ENCODE measurements at regions not wholly inside any gene's neighbourhood (a gene's known extent, or its start where the extent isn't known, plus 50 kb on each side); places are given as distances from the start of the nearest gene placed in this dataset.
"Not testable (repeated sequence)": the region's sequence is repeated elsewhere in the genome, so short reads cannot be mapped to it uniquely, and the experiment has no call there.

DNA sequence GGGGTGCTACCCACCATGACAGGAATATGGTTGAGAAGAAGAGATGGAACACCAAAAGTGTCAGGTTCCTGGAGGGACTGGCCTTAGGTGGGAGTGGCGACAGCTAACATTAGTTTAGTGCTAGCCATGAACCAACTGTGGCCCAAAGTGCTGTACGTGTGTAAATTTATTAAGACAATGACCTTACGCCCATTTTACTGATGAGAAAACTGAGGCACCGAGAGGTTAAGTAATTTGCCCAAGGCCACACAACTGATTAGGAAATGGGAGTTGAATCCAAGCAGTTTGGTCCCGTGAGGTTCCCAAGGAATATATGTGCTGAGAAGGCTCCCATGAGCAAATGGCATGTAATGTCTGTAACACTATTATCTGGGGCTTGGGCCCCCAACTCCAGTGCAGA is 109.5 kb upstream of the SLC1A4 start:
- in situ Hi-C loops (cut with HindIII; ENCODE audit: low pct_unique_long_range_greater_than_20kb, low sequenced_read_pairs) = no loop called here
- DNase-seq (ENCODE audit: low read depth) = no peak

DNA sequence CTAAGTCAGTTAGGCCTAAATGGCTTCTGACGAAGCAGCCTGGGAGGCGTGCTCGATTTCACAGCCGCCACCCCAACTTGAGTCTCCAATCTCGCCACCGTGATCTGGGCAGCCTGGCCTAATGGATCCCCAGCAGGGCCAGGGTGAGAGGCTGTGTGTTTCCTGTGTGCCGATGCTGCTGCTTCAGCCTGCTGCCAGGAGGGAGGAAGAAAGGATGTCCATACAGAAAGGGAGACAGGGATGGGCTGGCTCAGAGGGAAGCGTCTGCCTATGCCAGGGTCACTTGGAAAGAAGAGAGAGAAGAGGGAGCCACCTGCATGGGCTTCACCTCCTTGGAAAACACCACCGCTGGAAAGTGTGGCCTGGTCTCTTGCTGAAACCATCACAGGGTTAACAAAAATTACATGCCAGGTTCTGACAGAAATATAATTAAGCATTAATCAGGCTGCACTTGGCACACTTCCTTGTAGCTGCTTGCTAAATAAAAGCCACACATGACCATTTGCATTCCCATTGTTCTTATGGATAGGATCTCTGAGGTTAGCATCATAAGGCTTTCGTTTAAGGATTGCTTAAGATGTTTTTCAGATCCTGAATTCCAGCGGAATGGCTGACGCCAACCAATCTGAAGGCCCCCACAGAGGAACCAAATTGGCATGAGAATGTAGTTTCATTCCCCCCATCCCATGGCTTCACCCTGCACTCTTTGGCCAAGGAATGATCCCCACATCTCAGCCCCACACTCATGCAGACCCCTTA is 108.8 kb upstream of the SLC1A4 start:
- DNase-seq (ENCODE audit: low read depth) = no peak
- in situ Hi-C loops (cut with HindIII; ENCODE audit: low pct_unique_long_range_greater_than_20kb, low sequenced_read_pairs) = no loop called here

DNA sequence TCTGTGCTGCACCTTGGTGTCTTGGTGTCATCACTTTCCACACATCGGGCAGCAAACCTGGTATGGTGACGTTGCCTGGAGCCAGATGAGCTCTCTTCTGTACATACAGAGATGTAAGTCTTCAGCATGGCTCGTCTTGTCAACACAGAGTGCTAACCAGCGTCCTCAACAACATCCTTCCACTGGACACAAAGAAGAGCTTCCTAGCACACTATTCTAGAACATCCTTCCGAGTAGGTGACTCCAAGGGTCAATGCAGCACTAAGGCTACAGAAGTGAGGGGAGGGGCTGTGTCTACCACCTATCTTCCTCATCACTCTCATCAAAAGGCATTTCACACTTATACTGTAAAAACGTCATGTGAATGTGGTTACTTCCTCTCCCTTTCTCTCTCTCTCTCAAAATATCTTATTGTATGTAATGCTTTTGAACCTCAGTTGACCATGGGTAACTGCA is 108.1 kb upstream of the SLC1A4 start:
- DNase-seq (ENCODE audit: low read depth) = no peak
- in situ Hi-C loops (cut with HindIII; ENCODE audit: low pct_unique_long_range_greater_than_20kb, low sequenced_read_pairs) = no loop called here

DNA sequence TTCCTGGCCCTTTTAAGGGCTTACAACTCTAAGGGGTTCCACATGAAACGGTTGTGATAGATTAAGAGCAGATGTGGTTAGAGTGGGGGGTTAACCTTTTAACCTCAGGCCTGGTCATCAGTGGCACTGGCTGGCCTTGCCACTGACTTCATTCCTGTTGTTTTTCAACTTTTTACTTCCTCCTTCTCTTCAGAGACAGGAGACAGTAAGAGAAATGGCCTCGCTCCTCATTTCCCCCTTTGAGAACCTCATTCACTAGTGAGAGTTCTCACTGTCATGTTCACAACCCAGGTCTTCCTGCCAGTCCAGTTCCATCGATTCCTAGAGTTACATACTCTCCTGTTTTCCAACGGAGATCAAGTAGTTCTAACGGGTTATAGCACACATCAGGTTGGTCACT is 101.6 kb upstream of the SLC1A4 start:
- in situ Hi-C loops (cut with HindIII; ENCODE audit: low pct_unique_long_range_greater_than_20kb, low sequenced_read_pairs) = no loop called here
- DNase-seq (ENCODE audit: low read depth) = no peak

DNA sequence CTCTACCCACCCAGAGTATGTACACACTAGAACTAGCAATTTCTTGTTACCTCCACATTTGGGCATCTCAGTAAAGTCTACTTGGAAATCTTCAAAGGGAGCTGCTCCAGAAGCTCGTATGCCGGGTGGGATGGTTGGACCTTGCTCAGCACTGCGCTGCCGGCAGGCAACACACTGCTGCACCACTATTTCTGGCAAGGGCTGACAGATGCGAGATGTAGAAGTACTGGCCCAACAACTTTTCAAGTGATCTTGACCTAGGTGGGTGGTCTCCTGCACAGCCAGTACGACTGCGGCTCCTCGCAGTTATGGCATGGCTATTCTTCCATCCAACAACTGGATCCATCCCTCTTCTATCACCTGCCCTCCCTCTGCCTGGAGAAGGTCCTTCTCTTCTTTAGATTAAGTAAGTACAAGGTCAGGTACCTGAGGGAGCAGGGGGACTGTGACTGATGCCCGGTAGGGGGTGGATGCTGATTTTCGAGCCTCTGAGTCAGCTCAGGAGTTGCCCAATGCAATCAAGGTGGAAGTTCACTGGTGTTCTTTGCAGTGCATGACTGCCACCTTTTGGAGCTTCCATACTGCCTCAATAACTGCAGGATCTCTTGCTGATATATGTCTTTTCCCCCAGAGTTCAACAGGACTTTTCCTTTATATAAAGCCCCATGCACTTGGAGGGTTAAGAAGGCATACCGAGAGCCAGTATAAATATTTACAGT is 100.4 kb upstream of the SLC1A4 start:
- in situ Hi-C loops (cut with HindIII; ENCODE audit: low pct_unique_long_range_greater_than_20kb, low sequenced_read_pairs) = no loop called here
- no peak for DNase-seq (ENCODE audit: low read depth)

DNA sequence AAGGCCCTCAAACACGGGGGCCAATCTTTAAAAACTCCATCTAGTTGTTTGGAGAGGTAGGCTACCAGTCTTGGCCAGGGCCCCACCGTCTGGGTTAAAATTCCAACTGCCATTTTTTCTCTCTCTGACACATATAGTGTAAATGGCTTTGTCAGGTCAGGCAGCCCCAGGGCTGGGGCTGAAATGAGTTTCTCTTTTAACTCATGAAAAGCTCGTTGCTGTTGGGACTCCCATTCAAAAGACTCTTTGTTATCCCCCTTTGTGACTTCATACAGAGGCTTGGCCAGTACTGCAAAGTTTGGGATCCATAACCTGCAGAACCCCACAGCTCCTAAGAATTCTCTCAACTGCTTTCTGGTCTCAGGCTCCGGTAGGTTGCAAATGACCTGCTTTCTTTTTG is 99.4 kb upstream of the SLC1A4 start:
- in situ Hi-C loops (cut with HindIII; ENCODE audit: low pct_unique_long_range_greater_than_20kb, low sequenced_read_pairs) = no loop called here
- DNase-seq (ENCODE audit: low read depth) = no peak

DNA sequence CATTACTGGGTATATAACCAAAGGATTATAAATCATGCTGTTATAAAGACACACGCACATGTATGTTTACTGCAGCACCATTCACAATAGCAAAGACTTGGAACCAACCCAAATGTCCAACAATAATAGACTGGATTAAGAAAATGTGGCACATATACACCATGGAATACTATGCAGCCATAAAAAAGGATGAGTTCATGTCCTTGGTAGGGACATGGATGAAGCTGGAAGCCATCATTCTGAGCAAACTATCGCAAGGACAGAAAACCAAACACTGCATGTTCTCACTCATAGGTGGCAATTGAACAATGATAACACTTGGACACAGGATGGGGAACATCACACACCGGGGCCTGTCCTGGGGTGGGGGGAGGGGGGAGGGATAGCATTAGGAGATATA is 92.6 kb upstream of the SLC1A4 start:
- in situ Hi-C loops (cut with HindIII; ENCODE audit: low pct_unique_long_range_greater_than_20kb, low sequenced_read_pairs); DNase-seq (ENCODE audit: low read depth): not testable (repeated sequence)

DNA sequence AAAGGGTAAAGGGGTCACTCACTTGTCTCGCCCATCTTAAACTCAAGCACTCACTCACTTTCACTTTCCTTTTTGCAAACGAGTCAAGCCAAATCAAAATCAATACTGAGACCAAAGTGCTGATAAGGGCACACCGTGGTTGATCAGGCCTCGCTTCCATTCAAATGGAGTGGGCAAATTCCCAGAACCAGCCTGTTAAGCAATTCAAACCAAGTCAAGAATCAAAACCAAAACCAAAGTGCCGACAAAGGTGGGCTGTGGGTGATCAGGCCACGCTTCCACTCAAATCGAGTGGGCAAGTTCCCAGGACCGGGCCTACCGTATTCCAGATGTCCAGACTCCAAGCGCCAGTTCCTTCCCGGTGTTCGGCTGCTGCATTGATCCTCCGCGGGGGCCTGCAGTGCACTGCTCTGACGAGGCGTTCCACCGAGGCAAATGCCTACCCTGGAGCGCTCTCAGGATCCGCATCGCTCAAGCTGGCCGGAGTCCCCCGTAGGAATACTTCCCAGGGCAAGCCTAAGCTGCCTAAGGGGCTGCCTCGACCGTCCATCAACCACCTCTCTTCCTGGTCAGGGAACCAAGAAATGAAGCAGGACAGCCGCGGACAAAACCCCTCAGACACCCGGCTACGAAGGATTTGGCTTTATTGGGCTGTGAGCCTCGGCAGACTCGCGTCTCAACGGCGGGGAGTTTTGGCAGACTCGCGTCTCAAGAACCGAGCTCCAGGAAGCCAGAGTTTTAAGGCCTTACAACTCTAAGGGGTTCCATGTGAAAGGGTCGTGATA is 89.9 kb upstream of the SLC1A4 start:
- no peak for DNase-seq (ENCODE audit: low read depth)
- in situ Hi-C loops (cut with HindIII; ENCODE audit: low pct_unique_long_range_greater_than_20kb, low sequenced_read_pairs) = no loop called here

DNA sequence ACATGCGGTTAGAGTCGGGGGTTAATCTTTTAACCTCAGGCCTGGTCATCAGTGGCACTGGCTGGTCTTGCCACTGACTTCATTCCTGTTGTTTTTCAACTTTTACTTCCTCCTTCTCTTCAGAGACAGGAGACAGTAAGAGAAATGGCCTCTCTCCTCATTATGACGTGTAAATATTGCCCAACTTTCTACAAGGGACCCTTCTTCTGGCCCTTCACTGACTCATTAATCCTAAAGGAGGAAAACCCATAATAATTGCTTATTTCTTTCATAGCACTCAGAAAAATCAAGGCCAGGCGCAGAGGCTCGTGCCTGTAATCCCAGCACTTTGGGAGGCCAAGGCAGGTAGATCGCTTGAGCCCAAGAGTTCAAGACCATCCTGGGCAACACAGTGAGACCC is 89.3 kb upstream of the SLC1A4 start:
- DNase-seq (ENCODE audit: low read depth) = peak; percentile 23
- in situ Hi-C loops (cut with HindIII; ENCODE audit: low pct_unique_long_range_greater_than_20kb, low sequenced_read_pairs) = not testable (repeated sequence)

DNA sequence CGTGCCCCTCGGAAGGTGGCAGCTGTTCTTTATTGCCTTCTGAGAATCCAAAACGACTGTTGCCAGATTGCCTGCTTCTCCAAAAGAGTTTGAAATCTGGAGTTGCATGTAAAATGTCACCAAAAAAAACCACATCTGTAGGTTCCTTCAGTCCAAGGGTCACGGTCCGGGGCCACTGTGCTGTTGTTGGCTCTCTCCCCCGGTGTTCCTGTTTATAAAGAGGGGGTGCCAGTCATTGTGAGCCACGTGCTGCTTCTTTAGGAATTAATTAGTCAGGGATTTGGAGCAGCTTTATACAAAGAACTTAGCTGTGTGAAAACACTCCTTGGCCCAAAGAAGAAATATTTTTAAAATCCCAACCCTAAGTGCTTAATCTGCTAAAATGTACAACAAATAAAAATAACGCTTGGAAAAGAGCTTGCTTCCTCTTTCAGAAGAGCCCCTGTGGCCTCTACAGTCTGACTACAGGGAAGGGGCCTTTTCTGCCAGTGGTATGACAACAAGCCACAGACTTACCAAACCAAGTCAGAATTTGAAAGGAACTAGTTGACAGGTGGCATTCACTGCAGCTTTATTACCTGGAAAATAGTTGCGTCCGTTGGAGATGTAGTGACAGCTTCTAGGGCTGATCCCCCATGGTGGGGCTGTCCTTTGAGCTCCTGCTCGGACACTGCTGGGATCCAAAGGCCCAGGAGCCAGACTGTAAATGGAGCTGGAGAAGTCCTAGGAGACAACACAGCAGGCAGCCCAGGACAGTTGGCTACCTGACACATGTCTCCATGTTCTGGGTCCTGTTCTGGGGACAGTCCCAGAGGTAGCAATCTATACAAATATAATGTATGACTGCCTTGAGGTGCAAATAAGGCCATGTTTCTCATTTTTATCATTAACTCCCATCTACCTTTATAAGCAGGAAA is 84.5 kb upstream of the SLC1A4 start:
- in situ Hi-C loops (cut with HindIII; ENCODE audit: low pct_unique_long_range_greater_than_20kb, low sequenced_read_pairs) = no loop called here
- no peak for DNase-seq (ENCODE audit: low read depth)

DNA sequence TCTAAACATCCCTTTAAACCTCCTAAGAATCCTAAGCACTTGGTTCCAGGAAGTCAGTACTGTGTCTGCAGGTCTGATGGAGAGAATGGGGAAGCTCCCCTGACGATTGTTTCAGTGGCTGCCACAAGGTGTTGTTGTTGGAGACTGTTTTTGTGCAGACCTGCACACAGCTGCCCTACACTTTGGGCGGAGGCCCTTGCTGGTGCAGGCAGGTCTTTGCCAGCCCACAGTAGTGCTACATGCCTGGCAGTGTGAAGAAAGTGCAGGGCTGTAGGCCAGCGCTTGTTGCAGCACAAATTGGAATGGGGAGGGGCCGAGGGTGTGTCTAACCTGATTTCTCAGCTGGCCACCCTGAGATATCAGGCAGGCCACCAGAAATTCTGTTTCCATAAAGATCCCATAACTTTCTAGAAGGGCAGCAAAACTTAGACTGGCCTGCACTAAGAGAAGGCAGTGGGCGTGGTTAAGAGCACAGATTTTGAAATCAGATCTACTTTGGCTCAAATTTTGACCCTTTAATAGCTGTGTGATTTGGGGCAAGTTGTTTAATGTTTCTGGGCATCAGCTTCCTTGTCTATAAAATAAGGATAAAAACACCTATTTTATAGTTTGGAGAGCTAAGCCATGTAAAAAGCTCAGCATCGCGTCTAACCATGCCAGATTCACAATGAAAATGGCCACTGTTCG is 83.7 kb upstream of the SLC1A4 start:
- DNase-seq (ENCODE audit: low read depth) = no peak
- in situ Hi-C loops (cut with HindIII; ENCODE audit: low pct_unique_long_range_greater_than_20kb, low sequenced_read_pairs) = no loop called here

DNA sequence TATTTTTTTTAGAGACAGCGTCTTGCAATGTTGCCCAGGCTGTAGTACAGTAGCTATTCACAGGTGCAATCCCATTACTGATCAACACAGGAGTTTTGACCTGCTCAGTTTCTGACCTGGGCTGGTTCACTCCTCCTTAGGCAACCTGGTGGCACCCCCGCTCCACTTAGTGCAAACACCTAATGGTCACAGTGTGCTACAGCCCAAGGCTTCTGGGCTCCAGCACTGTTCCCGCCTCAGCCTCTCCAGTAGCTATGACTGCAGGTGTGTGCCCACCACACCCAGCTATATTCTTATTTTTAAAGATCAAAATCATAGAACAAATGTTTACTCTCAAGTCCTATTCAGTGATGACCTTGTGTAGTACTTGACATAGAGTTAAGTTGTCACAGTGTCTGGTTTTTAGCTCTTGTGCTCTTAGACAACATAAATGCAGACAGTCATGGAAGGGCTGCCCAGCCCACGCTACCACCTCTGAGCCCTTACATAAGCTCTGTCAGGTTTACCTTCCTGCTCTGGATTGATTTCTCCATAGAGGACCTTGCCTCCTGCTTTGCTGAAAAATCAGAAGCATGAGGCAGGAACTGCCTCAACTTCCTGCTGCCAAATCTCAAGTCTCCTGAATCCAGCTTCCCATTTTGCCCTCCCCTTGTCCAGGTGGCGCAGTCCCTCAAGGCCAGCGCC is 82.2 kb upstream of the SLC1A4 start:
- in situ Hi-C loops (cut with HindIII; ENCODE audit: low pct_unique_long_range_greater_than_20kb, low sequenced_read_pairs) = no loop called here
- no peak for DNase-seq (ENCODE audit: low read depth)

DNA sequence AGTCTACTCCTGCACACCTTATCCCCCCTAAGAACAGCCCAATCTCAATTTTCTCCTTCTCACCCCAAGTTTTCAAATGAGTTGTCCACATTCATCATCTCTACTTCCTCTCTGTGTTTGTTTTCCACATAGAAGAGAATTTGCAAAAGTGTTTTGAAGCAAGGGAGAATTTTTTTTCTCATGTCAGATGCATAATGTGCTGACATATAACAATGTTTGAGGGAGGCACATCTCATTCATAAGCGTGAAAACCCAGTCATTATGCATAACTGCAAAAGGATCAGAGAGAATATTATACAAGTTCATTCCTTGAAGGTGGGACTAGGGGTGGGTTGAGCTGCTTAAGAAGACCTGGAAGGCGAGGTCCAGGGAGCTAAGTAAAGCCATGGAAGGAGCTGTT is 80.8 kb upstream of the SLC1A4 start:
- in situ Hi-C loops (cut with HindIII; ENCODE audit: low pct_unique_long_range_greater_than_20kb, low sequenced_read_pairs) = no loop called here
- no peak for DNase-seq (ENCODE audit: low read depth)

DNA sequence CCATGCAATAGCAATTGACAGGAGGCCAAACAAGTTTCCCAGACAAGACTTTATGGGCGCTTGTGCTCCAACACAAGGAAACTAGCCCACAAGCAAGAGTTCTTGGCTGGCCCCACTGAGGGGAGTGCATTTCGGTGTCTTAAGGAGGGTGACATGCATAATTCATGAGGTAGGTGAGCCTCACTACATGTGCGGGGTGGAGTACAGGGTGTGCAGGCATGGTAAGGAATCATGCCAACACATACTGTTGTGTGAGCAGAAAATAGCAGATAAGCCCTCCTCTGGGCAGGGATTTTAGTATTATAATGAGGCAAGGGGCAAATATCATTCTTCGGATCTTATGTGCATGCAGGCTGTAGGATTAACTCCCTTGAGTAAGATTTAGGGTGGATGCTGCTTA is 78.7 kb upstream of the SLC1A4 start:
- no peak for DNase-seq (ENCODE audit: low read depth)
- in situ Hi-C loops (cut with HindIII; ENCODE audit: low pct_unique_long_range_greater_than_20kb, low sequenced_read_pairs) = no loop called here

DNA sequence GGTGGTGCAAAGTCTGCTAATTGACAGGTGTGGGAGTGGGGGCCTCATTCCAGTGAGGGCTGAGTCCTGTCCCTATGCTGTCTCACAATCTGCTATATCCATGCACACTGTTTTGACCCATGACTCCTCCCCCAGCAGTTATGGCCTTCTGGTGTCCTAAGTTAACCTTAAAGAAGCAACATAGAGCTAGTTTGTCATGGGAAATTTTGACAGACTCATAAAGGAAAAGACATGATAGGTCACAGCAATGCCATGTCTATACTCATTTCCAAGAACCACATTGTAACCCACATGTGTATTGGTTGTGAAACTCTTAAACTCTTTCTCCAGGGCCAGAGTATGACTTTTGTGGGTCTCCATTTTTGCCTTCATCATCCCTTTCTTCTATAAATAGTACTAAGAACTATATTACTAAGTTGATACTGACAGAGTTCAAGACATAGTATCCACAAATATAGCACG is 78.2 kb upstream of the SLC1A4 start:
- no peak for DNase-seq (ENCODE audit: low read depth)
- in situ Hi-C loops (cut with HindIII; ENCODE audit: low pct_unique_long_range_greater_than_20kb, low sequenced_read_pairs) = no loop called here

DNA sequence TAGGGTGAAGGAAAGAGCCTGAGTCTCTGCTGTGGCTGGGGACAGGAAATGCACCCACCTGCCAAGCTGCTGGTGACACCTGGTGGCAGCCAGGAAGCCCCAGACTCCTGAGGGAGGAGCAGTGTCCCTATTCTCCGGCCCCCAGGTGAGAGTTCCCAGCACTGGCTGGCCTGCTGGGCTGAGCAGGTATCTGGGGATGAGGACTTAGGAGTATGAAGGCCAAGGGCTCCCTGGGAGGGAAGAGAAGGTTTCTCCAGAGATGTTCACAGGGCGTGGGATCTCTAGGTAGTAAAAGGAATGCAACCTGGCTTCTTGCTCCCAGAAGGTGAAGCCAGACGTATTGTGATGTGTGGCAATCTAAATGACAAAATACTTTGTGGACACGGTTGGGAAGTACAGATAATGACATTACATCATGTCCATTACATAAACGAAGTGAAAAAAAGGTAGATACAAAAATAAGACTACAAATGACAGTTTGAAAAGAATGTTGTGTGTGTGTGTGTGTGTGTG is 75.8 kb upstream of the SLC1A4 start:
- in situ Hi-C loops (cut with HindIII; ENCODE audit: low pct_unique_long_range_greater_than_20kb, low sequenced_read_pairs) = no loop called here
- peak; percentile 19 for DNase-seq (ENCODE audit: low read depth)

DNA sequence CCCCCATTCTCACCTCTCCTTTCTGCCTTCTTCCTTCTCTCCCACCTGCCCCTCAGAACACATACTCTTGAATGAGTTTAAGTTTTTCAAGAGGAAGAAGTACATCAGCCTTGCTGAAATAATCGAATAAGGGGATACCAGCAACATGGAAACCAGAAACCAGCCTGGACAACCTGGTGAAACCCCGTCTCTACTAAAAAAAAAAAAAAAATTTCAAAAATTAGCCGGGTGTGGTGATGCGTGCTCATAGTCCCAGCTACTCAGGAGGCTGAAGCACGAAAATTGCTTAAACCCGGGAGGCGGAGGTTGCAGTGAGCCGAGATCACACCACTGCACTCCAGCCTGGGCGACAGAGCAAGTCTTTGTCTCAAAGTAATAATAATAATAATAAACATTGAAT is 75.0 kb upstream of the SLC1A4 start:
- DNase-seq (ENCODE audit: low read depth) = no peak
- in situ Hi-C loops (cut with HindIII; ENCODE audit: low pct_unique_long_range_greater_than_20kb, low sequenced_read_pairs) = no loop called here
